ENCODE measurements at regions not wholly inside any gene's neighbourhood (a gene's known extent, or its start where the extent isn't known, plus 50 kb on each side); places are given as distances from the start of the nearest gene placed in this dataset.

GRCh38 chr4:148914301-148914700, 472.1 kb upstream of the NR3C2 start (continued):
- TF ChIP-seq PBX3 (IDR thresholded peaks at IDR 0.05) (no peak), JUN (IDR thresholded peaks at IDR 0.05) (no peak), CHD4 (IDR thresholded peaks at IDR 0.05; ENCODE audit: borderline replicate concordance) (no peak)

GRCh38 chr4:148903388-148903787, 461.2 kb upstream of the NR3C2 start:
- Histone ChIP-seq H3K4me3 (no peak overlapping the region), H3K9me3 (no peaks in the 10 kb centered on the region), H3K4me2 (no peak overlapping the region), H3K27ac (no peak overlapping the region), H3K4me1 (no peaks in the 10 kb centered on the region)
- POLR2A ChIA-PET: no interaction called here
- no peak for DNase-seq (ENCODE audit: low read depth in 1 of 2, low spot score in 1 of 2)
- FAIRE-seq: no peak
- CTCF ChIA-PET: interaction anchor here (0.5 kb wide), 1 partner anchor 539 kb away, joined by 5 read pairs; no protein-coding TSS in a partner anchor
- TF ChIP-seq MYC (IDR thresholded peaks at IDR 0.05; ENCODE audit: borderline replicate concordance, low read length): no peak
- TF ChIP-seq ESRRA (IDR thresholded peaks at IDR 0.05; ENCODE audit: borderline replicate concordance, low read length): no peak
- no peak for TF ChIP-seq HES2 (IDR thresholded peaks at IDR 0.05)
- TF ChIP-seq MAZ (IDR thresholded peaks at IDR 0.05; ENCODE audit: borderline replicate concordance, low read depth, low read length): no peak
- no peak for TF ChIP-seq CTCF (IDR thresholded peaks at IDR 0.05)
- TF ChIP-seq REST (IDR thresholded peaks at IDR 0.05): no peak
- no peak for TF ChIP-seq PBX3 (IDR thresholded peaks at IDR 0.05)
- TF ChIP-seq MAFK (IDR thresholded peaks at IDR 0.05; ENCODE audit: partially characterized antibody): no peak
- TF ChIP-seq EHMT2 (IDR thresholded peaks at IDR 0.05; ENCODE audit: low read depth): no peak
- TF ChIP-seq HEYL (CRISPR knock-in tag; IDR thresholded peaks at IDR 0.05): no peak
- TF ChIP-seq FOSL2 (IDR thresholded peaks at IDR 0.05): no peak
- no peak for TF ChIP-seq FOSL2 (CRISPR knock-in tag; IDR thresholded peaks at IDR 0.05)
- TF ChIP-seq EP300 (IDR thresholded peaks at IDR 0.05): no peak
- no peak for TF ChIP-seq BHLHE40 (IDR thresholded peaks at IDR 0.05; ENCODE audit: low read depth, low read length)
- no peak for TF ChIP-seq MAX (IDR thresholded peaks at IDR 0.05)
- no peak for TF ChIP-seq ZC3H11A (IDR thresholded peaks at IDR 0.05)
- no peak for ATAC-seq
